Central memory CD4-positive, alpha-beta T cell (primary cell): ENCODE measurements at regions not wholly inside any gene's neighbourhood (a gene's known extent, or its start where the extent isn't known, plus 50 kb on each side); places are given as distances from the start of the nearest gene placed in this dataset.

Experiments used
- DNase-seq: peaks from one replicate; pipeline ENCODE4 v3.0.0; 2022

DNA sequence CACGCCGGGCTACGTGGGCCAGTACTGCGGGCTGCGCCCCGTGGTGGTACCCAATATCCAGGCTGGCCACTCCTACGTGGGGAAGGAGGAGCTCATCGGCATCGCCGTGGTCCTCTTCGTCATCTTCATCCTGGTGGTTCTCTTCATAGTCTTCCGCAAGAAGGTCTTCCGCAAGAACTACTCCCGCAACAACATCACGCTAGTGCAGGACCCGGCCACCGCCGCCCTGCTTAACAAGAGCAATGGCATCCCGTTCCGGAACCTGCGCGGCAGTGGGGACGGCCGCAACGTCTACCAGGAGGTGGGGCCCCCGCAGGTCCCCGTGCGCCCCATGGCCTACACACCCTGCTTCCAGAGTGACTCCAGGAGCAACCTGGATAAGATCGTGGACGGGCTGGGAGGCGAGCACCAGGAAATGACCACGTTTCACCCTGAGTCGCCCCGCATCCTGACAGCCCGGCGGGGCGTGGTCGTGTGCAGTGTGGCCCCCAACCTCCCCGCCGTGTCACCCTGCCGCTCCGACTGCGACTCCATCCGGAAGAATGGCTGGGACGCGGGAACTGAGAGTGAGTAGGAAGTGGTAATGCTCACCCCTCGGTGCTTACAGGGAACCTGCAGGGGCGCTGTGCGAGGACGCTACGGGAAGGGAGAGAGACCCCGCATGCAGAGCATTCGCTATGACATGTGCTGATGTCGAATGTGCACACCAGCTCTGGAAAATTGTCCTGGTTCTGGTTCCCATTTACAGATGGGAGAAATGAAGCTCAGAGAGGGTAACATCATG is 86.4 kb upstream of the MTNR1B start:
- no peak for DNase-seq

GRCh38 chr11:92885600-92885999 is 83.9 kb upstream of the MTNR1B start:
- DNase-seq, result no peak

DNA sequence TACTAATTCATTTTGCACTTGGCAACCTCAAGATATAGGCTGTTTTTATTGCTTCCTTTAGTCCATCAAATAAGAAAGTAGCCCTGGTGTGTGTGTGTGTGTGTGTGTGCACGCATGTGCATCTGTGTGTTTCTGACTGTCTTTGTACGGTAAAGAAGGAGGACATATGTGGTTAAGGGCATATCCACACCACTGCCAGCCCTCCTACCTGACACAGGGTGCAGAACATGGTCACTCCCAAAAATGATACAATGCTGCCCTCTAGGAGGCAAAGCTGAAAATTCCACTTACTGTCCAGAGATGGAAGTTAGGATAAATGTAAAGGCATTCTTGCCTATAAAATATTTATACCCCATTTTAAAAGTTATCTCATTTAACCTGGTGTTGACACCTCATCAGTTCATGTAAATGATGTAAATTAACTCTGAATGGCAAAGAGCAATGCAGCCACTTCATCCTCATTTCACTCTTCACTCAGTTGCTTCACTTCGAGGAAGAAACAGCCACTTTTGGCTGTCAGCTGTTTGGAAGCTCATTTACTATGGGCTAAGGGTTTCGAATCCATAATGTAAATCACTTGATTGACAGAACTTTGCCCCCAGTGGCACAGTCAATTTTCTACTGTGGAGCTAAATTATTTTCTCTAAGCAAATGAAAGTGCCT is 83.1 kb upstream of the MTNR1B start:
- no peak for DNase-seq

DNA sequence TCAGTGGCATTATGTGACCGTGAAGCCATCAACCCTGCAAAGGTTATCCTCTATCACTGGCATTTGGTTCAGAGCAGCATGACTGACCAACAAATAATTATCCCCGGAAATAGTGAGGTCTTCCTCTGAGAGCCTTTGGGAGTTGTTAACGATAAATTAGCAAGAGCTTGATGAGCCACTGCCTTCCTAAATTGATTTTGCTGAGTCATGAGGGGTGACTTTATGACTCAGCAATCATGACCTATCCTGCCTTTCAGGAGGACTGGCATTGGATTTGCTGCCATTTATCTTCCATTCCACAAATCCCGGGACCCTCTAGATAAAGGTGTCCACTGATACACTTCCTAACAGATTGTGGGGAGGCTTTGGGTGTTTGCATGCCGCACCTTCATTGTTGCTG is 80.8 kb upstream of the MTNR1B start:
- DNase-seq, result no peak

DNA sequence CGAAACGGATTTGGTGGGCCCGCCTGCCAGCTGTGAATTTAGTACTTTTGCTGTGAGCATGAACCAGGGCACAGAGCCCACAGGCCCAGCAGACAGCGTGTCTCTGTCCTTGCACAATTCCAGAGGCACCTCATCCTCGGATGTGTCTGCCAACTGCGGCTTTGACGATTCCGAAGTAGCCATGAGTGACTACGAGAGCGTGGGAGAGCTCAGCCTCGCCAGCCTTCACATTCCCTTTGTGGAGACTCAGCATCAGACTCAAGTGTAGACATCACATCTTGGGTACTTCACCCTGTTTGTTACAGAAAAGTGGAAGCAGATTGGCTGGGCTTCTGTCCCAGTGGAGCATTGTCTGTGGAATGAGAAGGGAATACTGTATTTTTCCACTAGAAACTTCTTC is 78.6 kb upstream of the MTNR1B start:
- no peak for DNase-seq

- no peak for DNase-seq
These were observed 76.4 kb upstream of the MTNR1B start for GRCh38 chr11:92892802-92893684.

- no peak for DNase-seq
These were observed 75.3 kb upstream of the MTNR1B start for GRCh38 chr11:92894197-92894596.

DNA sequence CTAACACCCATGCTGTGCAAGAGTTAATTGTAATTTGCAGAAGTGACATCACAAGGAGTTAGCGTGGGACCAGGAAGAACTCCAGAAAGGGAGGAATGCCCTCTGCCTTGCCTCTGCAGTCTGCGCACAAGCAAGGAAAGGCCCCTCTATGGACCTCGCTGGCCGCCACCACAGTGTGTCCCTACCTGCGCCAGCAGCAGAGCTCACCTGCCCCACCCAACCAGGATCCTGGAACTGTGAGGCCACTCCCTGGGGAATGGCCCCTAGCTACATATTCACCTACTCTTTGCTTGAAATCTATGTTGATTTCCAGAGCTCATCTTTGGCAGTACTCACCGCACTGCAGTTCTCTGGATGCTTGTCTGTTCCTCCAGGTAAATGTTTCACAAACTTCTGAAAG is 72.0 kb upstream of the MTNR1B start:
- no peak for DNase-seq

GRCh38 chr11:92902417-92902816 is 67.0 kb upstream of the MTNR1B start:
- no peak for DNase-seq

DNA sequence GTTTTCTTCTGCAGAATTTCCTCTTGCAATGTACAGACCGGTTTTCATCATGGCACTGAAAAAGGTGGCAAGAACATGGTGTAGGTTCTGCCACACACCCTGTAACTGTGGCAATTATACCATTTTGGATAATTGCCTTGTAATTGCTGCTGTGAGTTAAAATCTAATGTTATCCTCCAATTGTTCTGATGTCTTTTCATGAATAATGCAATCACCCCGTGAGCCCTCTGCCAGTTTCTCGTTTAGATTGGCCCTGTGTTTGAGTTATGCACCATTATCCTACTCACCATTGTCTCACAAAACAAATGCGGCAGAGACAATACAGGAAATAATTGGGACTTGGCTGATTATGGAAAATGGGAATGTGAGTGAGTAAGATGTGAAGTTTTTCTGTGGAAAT is 61.8 kb upstream of the MTNR1B start:
- no peak for DNase-seq

DNA sequence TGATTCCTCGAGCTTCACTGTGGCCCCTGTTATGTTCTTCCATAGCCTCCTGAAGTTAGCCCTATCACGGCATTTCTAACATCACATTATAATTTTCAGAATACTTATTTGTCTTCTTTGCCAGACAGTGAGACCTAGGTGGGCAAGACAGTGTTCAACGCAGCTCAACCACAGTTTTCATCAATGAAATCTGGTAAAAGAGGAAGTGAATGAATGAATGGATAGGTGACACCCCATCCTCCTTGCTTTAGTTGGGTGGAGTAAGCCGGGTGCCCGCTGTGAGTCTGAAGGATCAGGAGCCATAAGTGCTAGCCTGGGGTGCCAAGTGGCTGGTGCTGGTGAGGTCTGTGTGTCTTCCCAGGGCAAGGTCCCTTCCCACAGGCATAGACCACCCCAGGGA is 60.2 kb upstream of the MTNR1B start:
- no peak for DNase-seq

GRCh38 chr11:92911478-92911877 is 58.0 kb upstream of the MTNR1B start:
- DNase-seq, result no peak

DNA sequence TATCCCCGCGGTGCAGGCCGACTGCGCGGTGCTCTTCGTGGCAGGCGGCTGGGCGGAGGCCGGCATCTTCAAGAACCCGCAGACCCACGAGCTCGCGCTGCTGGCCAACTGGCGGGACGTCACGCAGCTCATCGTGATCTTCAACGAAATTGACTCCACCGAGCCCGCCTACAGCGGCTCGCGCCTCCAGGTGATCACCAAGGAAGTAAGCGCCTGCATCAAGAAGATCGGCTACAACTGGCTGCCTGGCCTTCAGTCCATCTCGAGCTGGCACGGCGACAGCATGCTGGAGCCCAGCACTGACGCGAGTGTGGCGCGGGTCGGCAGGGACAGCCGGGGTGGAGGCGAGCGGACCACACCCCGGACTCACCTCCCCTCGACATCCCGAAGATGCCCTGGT is 53.9 kb upstream of the MTNR1B start:
- no peak for DNase-seq

DNA sequence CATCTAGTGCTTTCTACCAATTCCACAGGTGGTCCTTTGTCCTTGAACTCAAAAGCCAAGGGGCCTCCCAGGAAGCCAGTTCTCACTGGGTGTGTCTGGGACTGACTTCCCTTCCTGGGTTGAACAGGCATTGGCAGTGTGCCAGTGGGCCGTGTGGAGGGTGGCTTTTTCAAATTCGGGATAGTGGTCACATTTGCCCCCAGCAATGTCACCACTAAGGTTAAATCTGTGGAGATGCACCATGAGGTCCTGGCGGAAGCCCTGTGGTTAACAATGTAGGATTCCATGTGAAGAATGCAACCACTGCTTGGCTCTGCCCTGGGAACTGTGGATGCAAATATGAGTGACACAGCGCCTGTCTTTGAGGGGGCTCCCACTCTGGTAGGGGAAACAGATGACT is 53.2 kb upstream of the MTNR1B start:
- no peak for DNase-seq

GRCh38 chr11:92917927-92918326 is 51.5 kb upstream of the MTNR1B start:
- no peak for DNase-seq

GRCh38 chr11:92919048-92919447 is 50.4 kb upstream of the MTNR1B start:
- DNase-seq, result no peak
